Activated effector memory CD4-positive, alpha-beta T cell treated with anti-CD3 and anti-CD28 coated beads, Interleukin-2, amount 50 U/mL, for 16 hours (primary cell): ENCODE measurements at regions not wholly inside any gene's neighbourhood (a gene's known extent, or its start where the extent isn't known, plus 50 kb on each side); places are given as distances from the start of the nearest gene placed in this dataset.

Experiments used
- DNase-seq: peaks from one replicate; pipeline ENCODE4 v3.0.0-alpha.2; 2020

DNA sequence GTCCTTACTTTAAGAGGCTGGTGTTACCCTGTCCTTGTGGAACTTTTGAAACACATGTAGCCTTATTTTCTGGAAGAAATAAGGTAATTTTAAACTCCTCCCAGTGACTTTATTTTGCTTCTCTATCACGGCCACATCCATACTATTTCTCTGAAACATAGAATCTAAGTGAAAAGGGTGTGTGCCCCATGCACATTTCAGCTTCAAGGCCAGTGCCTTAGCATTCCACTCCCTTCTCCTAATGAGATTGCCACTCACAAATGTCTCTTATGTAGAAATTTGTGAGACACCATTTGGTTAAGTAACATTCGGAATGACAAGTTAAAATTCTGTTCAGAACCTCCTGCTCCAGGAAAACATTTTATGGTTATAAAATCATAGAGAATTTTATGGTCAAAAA is 562.7 kb downstream of the TUSC7 start:
- no peak for DNase-seq

- DNase-seq = no peak
Measured at GRCh38 chr3:117272876-117273523, 563.4 kb downstream of the TUSC7 start.

DNA sequence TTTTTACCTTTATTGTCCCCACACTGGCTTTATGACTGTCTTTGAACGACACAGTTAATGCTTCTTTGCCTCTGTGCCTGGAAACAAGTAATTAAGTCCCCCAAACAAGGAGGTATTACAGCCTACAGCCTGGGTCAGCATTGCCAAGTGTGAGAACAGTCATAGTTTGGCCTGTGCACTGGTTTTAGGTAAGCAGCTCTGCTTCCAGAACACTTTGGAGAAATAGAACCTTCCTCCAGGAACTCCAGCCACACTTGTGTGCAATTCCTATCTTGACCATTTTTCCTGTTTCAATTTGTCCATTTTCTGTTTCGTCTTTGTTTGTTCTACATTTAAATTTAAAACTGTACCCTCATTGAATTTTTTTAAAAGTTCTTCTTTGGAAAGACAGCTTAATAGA is 568.2 kb downstream of the TUSC7 start:
- no peak for DNase-seq

DNA sequence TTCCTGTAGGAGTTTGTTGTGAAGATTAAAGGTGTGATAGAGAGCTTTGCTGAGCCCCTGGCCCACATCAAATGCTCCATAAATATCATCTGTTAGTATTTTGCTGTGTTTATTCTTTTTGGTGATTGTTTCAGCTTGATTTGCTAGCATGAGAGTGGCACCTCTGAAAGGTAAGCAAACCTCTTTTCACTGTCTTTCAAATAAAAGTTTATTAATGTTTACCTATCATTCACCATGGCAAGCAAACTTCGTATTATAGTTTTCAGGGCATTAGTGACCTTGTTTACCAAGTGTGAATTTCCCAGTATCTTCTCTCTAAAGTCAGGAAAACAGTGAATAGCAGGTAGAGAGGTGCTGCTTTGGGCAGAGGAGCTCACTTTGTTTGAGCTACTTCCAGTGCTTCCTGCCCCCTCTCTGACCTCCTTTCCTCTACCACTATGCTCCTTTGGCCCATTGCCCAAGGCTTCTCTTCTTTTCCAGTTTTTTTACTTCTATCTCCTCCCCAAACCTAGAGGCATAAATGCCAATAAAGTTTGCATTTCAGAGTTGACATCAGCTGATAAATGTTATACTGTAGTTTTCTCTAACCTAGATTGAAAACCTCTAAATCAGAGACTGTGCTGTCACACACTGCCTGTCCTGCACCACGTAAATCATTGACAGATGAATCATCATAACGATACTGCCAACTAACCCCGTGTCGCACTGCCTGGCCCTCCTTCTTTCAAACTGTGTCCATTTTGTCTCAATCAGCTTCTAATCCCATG is 569.0 kb downstream of the TUSC7 start:
- no peak for DNase-seq

DNA sequence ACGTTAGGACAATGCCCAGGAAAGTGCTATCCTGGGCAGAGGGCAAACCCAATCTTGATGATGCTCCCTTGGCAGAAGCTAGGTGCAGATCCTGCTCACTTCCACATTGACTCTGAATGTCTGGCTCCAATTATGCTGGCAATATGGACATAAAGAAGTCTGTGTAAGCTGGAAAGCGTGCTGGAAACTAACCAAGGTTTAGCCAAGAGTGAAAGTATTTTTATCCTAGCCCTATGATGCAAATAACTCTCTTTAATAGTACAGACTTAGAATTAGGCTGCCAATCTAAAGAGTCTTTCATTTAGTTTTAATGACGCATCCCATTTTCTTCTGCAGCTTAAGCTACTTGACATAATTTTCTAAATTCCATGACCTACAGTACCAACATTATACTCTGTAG is 571.8 kb downstream of the TUSC7 start:
- no peak for DNase-seq

DNA sequence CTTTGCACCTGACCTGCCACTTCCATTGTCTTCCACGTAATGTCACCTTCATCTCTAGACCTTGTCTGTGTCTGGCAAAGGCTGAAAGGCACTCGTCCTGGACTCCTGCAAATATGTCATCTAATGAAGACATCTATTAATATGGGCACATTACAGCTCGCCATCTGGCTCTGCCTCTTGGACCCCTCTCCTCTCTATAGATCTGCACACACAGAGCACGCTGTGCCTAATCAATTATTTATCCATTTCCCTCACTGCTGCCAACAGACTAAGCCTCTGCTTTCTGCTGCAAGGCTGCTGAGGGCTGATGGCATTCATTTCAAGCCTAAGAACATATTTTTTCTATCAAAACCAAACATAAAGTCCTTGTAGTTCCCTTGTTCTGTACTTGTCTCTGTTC is 573.0 kb downstream of the TUSC7 start:
- DNase-seq = no peak

- DNase-seq = no peak
Measured at GRCh38 chr3:117285737-117286136, 576.2 kb downstream of the TUSC7 start.

- no peak for DNase-seq
Measured at GRCh38 chr3:117286488-117286887, 576.9 kb downstream of the TUSC7 start.

GRCh38 chr3:117287602-117288001 is 578.0 kb downstream of the TUSC7 start:
- DNase-seq = no peak

- no peak for DNase-seq
Measured at GRCh38 chr3:117291476-117291875, 581.9 kb downstream of the TUSC7 start.

- no peak for DNase-seq
Measured at GRCh38 chr3:117297065-117297464, 587.5 kb downstream of the TUSC7 start.

DNA sequence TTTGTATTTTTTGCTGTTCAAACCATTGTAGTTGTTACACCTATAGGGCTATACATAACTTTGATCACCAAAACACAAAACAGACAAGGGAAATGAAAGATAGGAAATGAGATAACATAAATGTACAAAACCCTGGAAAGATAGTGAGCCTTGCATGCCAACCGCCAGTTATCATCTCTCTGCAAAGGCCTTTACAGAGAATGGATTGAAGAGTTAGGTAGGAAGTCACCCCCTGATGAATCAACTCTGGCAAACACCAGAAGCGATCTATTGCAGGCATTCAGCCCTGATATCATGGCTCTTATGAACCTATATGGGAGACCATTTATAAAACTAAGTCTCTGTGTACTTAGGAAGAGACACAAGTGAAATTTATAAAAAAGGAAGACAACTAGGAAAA is 588.0 kb downstream of the TUSC7 start:
- no peak for DNase-seq

- no peak for DNase-seq
Measured at GRCh38 chr3:117298273-117298672, 588.7 kb downstream of the TUSC7 start.

GRCh38 chr3:117302428-117302827 is 592.8 kb downstream of the TUSC7 start:
- no peak for DNase-seq

GRCh38 chr3:117303443-117303842 is 593.9 kb downstream of the TUSC7 start:
- no peak for DNase-seq

DNA sequence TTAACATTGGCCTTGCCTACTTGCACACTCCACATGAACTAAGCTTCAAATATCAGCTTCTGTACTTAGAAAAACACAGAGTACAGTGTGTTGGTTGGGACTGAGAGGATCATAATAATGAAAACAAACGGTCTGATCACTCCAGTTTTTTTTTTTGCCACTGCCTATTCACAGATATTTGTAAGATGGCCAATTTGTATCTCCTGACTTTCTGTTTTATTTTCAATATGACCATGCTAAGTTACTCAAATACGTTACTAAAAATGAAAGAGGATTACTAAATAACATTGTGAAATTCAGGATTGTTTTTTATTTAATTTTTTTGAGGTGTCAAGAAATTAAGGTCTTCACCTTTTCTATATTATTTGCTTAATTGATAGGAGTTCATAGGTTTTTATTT is 595.1 kb downstream of the TUSC7 start:
- DNase-seq = no peak

DNA sequence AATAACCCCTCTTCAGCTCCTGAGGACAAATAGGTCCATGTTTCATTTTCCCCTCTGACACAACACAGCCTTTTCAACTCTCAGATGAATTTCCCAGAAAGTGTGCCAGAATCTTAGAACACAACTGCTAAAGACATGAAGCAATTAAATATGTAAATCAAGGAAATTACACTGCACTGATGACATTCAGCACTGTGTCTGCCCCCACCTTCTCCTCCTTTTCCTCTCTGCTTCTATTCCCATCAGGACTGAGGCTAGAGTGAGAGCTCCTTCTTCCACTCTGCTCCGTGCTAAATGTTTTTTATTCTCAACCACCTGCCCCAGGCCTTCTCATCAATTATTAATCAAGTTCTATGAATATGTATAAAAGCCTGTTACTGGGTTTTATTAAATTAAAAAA is 596.1 kb downstream of the TUSC7 start:
- DNase-seq = no peak

GRCh38 chr3:117306299-117306698 is 596.7 kb downstream of the TUSC7 start:
- no peak for DNase-seq

GRCh38 chr3:117308353-117308752 is 598.8 kb downstream of the TUSC7 start:
- no peak for DNase-seq

DNA sequence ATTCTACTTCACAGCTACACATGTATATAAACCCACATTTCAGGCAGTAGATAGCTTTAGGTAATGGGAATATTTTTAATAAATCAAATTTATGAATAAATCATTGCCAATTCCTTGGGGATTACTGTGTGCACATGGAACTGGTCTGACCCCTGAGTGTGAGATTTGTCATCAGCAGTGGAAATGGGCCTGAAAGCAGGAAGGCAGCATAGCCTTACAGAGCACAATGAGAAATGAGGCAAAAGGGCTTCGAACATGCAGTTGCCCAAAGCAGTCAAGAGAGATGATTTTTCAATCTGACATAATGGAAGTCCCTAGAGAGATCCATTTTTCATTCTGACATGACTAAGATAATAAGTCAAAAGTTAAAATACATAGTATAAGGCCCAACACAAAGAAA is 599.2 kb downstream of the TUSC7 start:
- DNase-seq = no peak

DNA sequence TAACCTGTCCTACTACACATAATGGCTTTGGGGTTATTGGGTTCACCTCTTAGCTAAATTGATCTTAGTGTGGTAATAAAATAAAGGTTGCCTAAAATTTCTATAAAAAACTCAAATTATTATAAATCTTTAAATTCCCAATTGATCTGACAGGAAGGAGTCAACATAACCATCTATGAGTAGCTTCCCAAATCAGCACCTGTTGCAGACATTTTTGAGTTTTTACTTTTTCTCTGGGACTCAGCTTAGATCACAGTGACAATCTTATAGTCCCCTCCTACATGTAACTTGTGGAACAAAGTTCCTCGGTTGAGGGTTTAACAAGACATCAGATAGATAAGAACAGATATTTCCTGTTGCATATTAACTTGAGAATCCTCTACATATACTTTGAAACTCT is 601.0 kb downstream of the TUSC7 start:
- DNase-seq = no peak

DNA sequence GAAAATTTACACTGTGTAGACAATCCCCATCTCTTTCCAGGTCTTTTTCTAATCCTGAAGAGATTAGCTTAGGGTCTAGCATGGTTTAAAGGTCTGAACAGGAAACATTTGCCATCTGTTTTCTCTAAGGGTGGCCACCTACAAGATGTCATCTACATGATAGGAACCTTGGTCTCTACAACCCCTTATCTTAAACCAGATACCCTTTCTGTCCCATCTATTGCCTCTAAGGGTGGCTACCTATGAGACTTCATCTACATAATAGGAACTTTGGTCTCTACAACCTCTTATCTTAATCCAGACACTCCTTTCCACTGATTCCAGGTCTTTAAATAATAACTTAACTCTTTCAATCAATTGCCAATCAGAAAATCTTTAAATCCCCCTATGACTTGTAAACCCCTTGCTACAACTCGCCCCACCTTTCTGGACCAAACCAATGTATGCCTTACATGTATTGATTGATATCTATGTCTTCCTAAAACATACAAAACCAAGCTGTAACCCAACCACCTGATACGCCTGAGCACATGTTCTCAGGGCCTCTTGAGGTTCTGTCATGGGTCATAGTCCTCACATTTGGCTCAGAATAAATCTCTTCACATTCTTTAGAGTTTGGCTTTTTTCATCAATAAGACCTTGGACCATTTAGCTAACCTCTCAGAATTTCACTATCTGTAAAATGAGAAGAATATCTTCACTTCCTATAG is 605.0 kb downstream of the TUSC7 start:
- DNase-seq = no peak

DNA sequence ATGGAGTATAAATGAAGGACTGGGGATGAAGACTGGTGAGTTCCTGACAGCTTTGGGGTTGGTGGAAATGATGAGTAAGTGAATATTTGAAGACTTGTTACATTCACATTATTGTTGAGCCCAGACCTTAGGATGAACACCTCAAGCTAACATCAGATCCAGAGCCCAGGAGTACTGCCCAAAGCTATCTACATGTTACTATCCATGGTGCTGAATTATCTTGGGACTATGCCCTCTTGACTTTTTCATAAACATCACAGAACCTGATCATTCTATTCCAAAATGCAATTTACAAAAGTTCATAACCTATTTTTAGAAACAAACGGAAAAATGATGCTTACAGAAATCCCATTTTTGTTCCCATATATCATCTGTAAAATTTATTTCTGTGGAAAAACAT is 613.3 kb downstream of the TUSC7 start:
- DNase-seq = no peak

DNA sequence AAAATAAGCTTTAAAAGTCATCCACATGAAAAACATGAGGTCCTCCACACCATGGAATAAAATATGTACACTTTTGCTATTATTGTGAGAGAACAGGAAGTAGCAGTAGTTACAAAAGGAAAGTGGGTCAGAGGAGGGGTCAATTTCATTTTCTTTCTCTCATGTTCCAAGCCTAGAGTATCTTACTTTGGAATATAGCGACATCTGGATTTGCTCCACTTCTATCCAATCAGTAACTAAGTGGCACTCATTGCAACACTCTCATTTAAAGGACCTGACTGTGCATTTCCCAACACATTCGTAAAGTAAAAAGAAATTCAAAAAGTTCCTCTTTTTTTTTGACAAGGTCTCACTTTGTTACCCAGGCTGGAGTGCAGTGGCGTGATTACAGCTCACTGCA is 637.3 kb downstream of the TUSC7 start:
- no peak for DNase-seq
